IPS-15b (cell line): ENCODE measurements at regions not wholly inside any gene's neighbourhood (a gene's known extent, or its start where the extent isn't known, plus 50 kb on each side); places are given as distances from the start of the nearest gene placed in this dataset.

Experiments used
- H3K27me3 ChIP-seq: one replicate; pipeline ENCODE4 v1.6.1; 2013; ENCODE audit warnings: low read length; ENCODE audit not compliant: control insufficient read depth, insufficient read depth
- H3K36me3 ChIP-seq: one replicate; pipeline ENCODE4 v1.6.1; 2013; ENCODE audit warnings: low read length; ENCODE audit not compliant: control insufficient read depth, insufficient read depth
- H3K4me1 ChIP-seq: one replicate; pipeline ENCODE4 v1.6.1; 2013; ENCODE audit warnings: mild to moderate bottlenecking, low read length; ENCODE audit not compliant: control insufficient read depth, insufficient read depth
- H3K4me3 ChIP-seq: one replicate; pipeline ENCODE4 v1.5.1; 2013; ENCODE audit warnings: low read depth, low read length
- H3K9ac ChIP-seq: one replicate; pipeline ENCODE4 v1.6.1; 2013; ENCODE audit warnings: low read depth, mild to moderate bottlenecking, low read length
- H3K9me3 ChIP-seq: one replicate; pipeline ENCODE4 v1.6.1; 2013; ENCODE audit warnings: mild to moderate bottlenecking, low read length; ENCODE audit not compliant: control insufficient read depth, insufficient read depth

GRCh38 chr7:68680235-68680872, 917.9 kb upstream of the AUTS2 start:
- H3K4me3 ChIP-seq = no peak overlapping the region

GRCh38 chr7:68682910-68683309, 915.4 kb upstream of the AUTS2 start:
- H3K9ac ChIP-seq = no peak overlapping the region
- no peaks in the 10 kb centered on the region for H3K9me3 ChIP-seq
- H3K4me1 ChIP-seq = peaks cover 4% of the 10 kb centered on the region
- no peaks in the 10 kb centered on the region for H3K27me3 ChIP-seq
- no peaks in the 10 kb centered on the region for H3K36me3 ChIP-seq
- no peak overlapping the region for H3K4me3 ChIP-seq

More at GRCh38 chr7:68680235-68680872, 917.9 kb upstream of the AUTS2 start:
- no peaks in the 10 kb centered on the region for H3K9me3 ChIP-seq
- H3K36me3 ChIP-seq = no peaks in the 10 kb centered on the region
- H3K4me1 ChIP-seq = peaks cover 4% of the 10 kb centered on the region
- H3K9ac ChIP-seq = no peak overlapping the region
- no peaks in the 10 kb centered on the region for H3K27me3 ChIP-seq

GRCh38 chr7:68684246-68684839, 913.9 kb upstream of the AUTS2 start:
- peaks cover 11% of the 10 kb centered on the region for H3K4me1 ChIP-seq
- no peak overlapping the region for H3K9ac ChIP-seq
- H3K27me3 ChIP-seq = no peaks in the 10 kb centered on the region
- H3K4me3 ChIP-seq = no peak overlapping the region
- no peaks in the 10 kb centered on the region for H3K36me3 ChIP-seq
- H3K9me3 ChIP-seq = no peaks in the 10 kb centered on the region

GRCh38 chr7:68684996-68685395, 913.3 kb upstream of the AUTS2 start:
- Histone ChIP-seq H3K4me3 (no peak overlapping the region), H3K9ac (no peak overlapping the region), H3K9me3 (no peaks in the 10 kb centered on the region), H3K36me3 (no peaks in the 10 kb centered on the region), H3K27me3 (no peaks in the 10 kb centered on the region), H3K4me1 (peaks cover 11% of the 10 kb centered on the region)

- H3K9me3 ChIP-seq = no peaks in the 10 kb centered on the region
- peaks cover 11% of the 10 kb centered on the region for H3K4me1 ChIP-seq
- H3K9ac ChIP-seq = no peak overlapping the region
- H3K4me3 ChIP-seq = no peak overlapping the region
- H3K36me3 ChIP-seq = no peaks in the 10 kb centered on the region
- no peaks in the 10 kb centered on the region for H3K27me3 ChIP-seq
These were observed 909.7 kb upstream of the AUTS2 start for GRCh38 chr7:68688416-68689086.

GRCh38 chr7:68689087-68689433, 909.2 kb upstream of the AUTS2 start:
- Histone ChIP-seq H3K4me1 (peaks cover 11% of the 10 kb centered on the region), H3K4me3 (no peak overlapping the region), H3K9ac (no peak overlapping the region), H3K9me3 (no peaks in the 10 kb centered on the region), H3K27me3 (no peaks in the 10 kb centered on the region), H3K36me3 (no peaks in the 10 kb centered on the region)

GRCh38 chr7:68691261-68692216, 906.7 kb upstream of the AUTS2 start:
- Histone ChIP-seq H3K36me3 (peaks cover 3% of the 10 kb centered on the region), H3K4me3 (no peak overlapping the region), H3K27me3 (no peaks in the 10 kb centered on the region), H3K9me3 (no peaks in the 10 kb centered on the region), H3K9ac (no peak overlapping the region), H3K4me1 (peaks cover 7% of the 10 kb centered on the region)

GRCh38 chr7:68692511-68692910, 905.8 kb upstream of the AUTS2 start:
- Histone ChIP-seq H3K27me3 (no peaks in the 10 kb centered on the region), H3K36me3 (peaks cover 3% of the 10 kb centered on the region), H3K9me3 (no peaks in the 10 kb centered on the region), H3K4me1 (peaks cover 7% of the 10 kb centered on the region), H3K4me3 (no peak overlapping the region), H3K9ac (no peak overlapping the region)

GRCh38 chr7:68694656-68695055, 903.6 kb upstream of the AUTS2 start:
- Histone ChIP-seq H3K9ac (no peak overlapping the region), H3K36me3 (peaks cover 3% of the 10 kb centered on the region), H3K9me3 (no peaks in the 10 kb centered on the region), H3K4me1 (no peaks in the 10 kb centered on the region), H3K4me3 (no peak overlapping the region), H3K27me3 (no peaks in the 10 kb centered on the region)

GRCh38 chr7:68697796-68698280, 900.4 kb upstream of the AUTS2 start:
- Histone ChIP-seq H3K36me3 (peaks cover 3% of the 10 kb centered on the region), H3K4me3 (no peak overlapping the region), H3K27me3 (no peaks in the 10 kb centered on the region), H3K9me3 (no peaks in the 10 kb centered on the region), H3K9ac (no peak overlapping the region), H3K4me1 (no peaks in the 10 kb centered on the region)

- no peak overlapping the region for H3K9ac ChIP-seq
- no peaks in the 10 kb centered on the region for H3K9me3 ChIP-seq
- peaks cover 3% of the 10 kb centered on the region for H3K36me3 ChIP-seq
- H3K4me1 ChIP-seq = no peaks in the 10 kb centered on the region
- H3K27me3 ChIP-seq = no peaks in the 10 kb centered on the region
- no peak overlapping the region for H3K4me3 ChIP-seq
These were observed 899.1 kb upstream of the AUTS2 start for GRCh38 chr7:68699090-68699711.
